Panc1 (cell line): ENCODE measurements at regions not wholly inside any gene's neighbourhood (a gene's known extent, or its start where the extent isn't known, plus 50 kb on each side); places are given as distances from the start of the nearest gene placed in this dataset.

ENCODE experiments used
- ATAC-seq: fragments of 200-7000 bp; cut with Tn5 transposase; 2 replicates; pipeline ENCODE4 v1.9.1; 2020; ENCODE audit warnings: mild to moderate bottlenecking, moderate library complexity
- BruUV-seq: library from RNA; stranded (reverse); fragments of 400-500 nt; replicated peaks from 2 replicates; lab custom pipeline; 2021; lab: Mats Ljungman, UMichigan
- CTCF ChIA-PET: fragments of 300-600 bp; sonication (Branson Sonifier 250); formaldehyde crosslinking; loops from one replicate; lab custom pipeline; 2022; ENCODE audit warnings: antibody characterized with exemption; lab: Charles Lee
- POLR2A ChIA-PET: fragments of 300-600 bp; sonication (Branson Sonifier 250); formaldehyde crosslinking; loops from one replicate; lab custom pipeline; 2022; ENCODE audit warnings: antibody characterized with exemption; lab: Charles Lee
- DNase-seq: peaks from one replicate; pipeline ENCODE4 v3.0.0-alpha.2; 2010; ENCODE audit warnings: low read depth, low spot score
- H3K27ac ChIP-seq: 2 replicates; pipeline ENCODE4 v1.5.1; 2011; ENCODE audit warnings: mild to moderate bottlenecking, low read length, inconsistent platforms
- H3K27me3 ChIP-seq: fragments of 200-500 bp; sonication (Bioruptor generic); 2 replicates; pipeline ENCODE4 v1.6.0; 2014; ENCODE audit warnings: low read length, inconsistent platforms; ENCODE audit not compliant: control insufficient read depth, insufficient read depth
- H3K36me3 ChIP-seq: fragments of 200-500 bp; sonication (Bioruptor generic); 2 replicates; pipeline ENCODE4 v1.5.1; 2014; ENCODE audit warnings: inconsistent platforms, mild to moderate bottlenecking, low read length, moderate library complexity; ENCODE audit not compliant: control insufficient read depth, insufficient read depth
- H3K4me1 ChIP-seq: 2 replicates; pipeline ENCODE4 v1.5.1; 2011; ENCODE audit warnings: inconsistent platforms, mild to moderate bottlenecking, low read length, moderate library complexity; ENCODE audit not compliant: control insufficient read depth, insufficient read depth
- H3K4me3 ChIP-seq, 2 experiments: 2 replicates each; pipeline ENCODE4 v1.5.1; 2011 to 2012; ENCODE audit warnings: low read depth in 2 of 2, low read length in 2 of 2, mild to moderate bottlenecking in 2 of 2, inconsistent platforms in 1 of 2, moderate library complexity in 1 of 2
- H3K9me3 ChIP-seq: fragments of 200-500 bp; sonication (Bioruptor generic); 2 replicates; pipeline ENCODE4 v1.5.1; 2014; ENCODE audit warnings: low read depth, mild to moderate bottlenecking, inconsistent platforms, low read length, moderate library complexity; ENCODE audit not compliant: control insufficient read depth, insufficient read depth
- POLR2AphosphoS5 ChIP-seq: IDR thresholded peaks from 2 replicates; pipeline ENCODE4 v1.6.1; 2012; ENCODE audit warnings: mild to moderate bottlenecking, low read depth, low read length, moderate library complexity
- SIN3A ChIP-seq: IDR thresholded peaks from 2 replicates; pipeline ENCODE4 v1.6.1; 2012; ENCODE audit warnings: low read depth, mild to moderate bottlenecking, low read length, moderate library complexity, borderline replicate concordance; ENCODE audit not compliant: insufficient read depth
- TCF7L2 ChIP-seq: IDR thresholded peaks from 2 replicates; pipeline ENCODE4 v1.6.1; 2011; ENCODE audit warnings: mild to moderate bottlenecking, low read depth, low read length, inconsistent platforms
- in situ Hi-C: cut with HindIII; loops from 2 replicates; pipeline ENCODE4 v1.10.0; 2016; ENCODE audit warnings: low sequenced_read_pairs, low pct_unique_long_range_greater_than_20kb
- intact Hi-C: fragments of 100-400 bp; cut with micrococcal nuclease; formaldehyde crosslinking; loops from one replicate; pipeline ENCODE4 v1.10.0; 2022; ENCODE audit not compliant: unreplicated experiment
- TF ChIP-seq, protein P1 (sequence below): fragments of 450-650 bp; IDR thresholded peaks from 2 replicates; pipeline ENCODE4 v1.5.1; 2017; ENCODE audit warnings: mild to moderate bottlenecking
- TF ChIP-seq, protein P2 (sequence below), 2 experiments: IDR thresholded peaks; 2 replicates each; pipeline ENCODE4 v1.6.1; 2011 to 2012; ENCODE audit warnings: low read depth in 2 of 2, control low read depth in 1 of 2, low read length in 1 of 2, mild to moderate bottlenecking in 1 of 2, moderate library complexity in 1 of 2; ENCODE audit not compliant: insufficient read depth in 1 of 2

GRCh38 chr10:30555465-30555864, 74.1 kb downstream of the LYZL2 start:
- Histone ChIP-seq H3K4me1 (no peaks in the 10 kb centered on the region), H3K27me3 (no peaks in the 10 kb centered on the region), H3K27ac (no peak overlapping the region), H3K36me3 (no peaks in the 10 kb centered on the region), H3K4me3 (no peak overlapping the region), H3K9me3 (no peaks in the 10 kb centered on the region)
- BruUV-seq, result no TSS peak
- TF ChIP-seq, protein P1, sequence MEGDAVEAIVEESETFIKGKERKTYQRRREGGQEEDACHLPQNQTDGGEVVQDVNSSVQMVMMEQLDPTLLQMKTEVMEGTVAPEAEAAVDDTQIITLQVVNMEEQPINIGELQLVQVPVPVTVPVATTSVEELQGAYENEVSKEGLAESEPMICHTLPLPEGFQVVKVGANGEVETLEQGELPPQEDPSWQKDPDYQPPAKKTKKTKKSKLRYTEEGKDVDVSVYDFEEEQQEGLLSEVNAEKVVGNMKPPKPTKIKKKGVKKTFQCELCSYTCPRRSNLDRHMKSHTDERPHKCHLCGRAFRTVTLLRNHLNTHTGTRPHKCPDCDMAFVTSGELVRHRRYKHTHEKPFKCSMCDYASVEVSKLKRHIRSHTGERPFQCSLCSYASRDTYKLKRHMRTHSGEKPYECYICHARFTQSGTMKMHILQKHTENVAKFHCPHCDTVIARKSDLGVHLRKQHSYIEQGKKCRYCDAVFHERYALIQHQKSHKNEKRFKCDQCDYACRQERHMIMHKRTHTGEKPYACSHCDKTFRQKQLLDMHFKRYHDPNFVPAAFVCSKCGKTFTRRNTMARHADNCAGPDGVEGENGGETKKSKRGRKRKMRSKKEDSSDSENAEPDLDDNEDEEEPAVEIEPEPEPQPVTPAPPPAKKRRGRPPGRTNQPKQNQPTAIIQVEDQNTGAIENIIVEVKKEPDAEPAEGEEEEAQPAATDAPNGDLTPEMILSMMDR, result no peak
- TF ChIP-seq POLR2AphosphoS5, result no peak
- no peak for TF ChIP-seq TCF7L2
- TF ChIP-seq, protein P2, sequence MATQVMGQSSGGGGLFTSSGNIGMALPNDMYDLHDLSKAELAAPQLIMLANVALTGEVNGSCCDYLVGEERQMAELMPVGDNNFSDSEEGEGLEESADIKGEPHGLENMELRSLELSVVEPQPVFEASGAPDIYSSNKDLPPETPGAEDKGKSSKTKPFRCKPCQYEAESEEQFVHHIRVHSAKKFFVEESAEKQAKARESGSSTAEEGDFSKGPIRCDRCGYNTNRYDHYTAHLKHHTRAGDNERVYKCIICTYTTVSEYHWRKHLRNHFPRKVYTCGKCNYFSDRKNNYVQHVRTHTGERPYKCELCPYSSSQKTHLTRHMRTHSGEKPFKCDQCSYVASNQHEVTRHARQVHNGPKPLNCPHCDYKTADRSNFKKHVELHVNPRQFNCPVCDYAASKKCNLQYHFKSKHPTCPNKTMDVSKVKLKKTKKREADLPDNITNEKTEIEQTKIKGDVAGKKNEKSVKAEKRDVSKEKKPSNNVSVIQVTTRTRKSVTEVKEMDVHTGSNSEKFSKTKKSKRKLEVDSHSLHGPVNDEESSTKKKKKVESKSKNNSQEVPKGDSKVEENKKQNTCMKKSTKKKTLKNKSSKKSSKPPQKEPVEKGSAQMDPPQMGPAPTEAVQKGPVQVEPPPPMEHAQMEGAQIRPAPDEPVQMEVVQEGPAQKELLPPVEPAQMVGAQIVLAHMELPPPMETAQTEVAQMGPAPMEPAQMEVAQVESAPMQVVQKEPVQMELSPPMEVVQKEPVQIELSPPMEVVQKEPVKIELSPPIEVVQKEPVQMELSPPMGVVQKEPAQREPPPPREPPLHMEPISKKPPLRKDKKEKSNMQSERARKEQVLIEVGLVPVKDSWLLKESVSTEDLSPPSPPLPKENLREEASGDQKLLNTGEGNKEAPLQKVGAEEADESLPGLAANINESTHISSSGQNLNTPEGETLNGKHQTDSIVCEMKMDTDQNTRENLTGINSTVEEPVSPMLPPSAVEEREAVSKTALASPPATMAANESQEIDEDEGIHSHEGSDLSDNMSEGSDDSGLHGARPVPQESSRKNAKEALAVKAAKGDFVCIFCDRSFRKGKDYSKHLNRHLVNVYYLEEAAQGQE (IDR thresholded peaks at IDR 0.05; ENCODE audit: insufficient read depth in 1 of 2, low read depth in 2 of 2, low read length in 1 of 2), result no peak
- TF ChIP-seq SIN3A, result no peak
- POLR2A ChIA-PET, result no interaction called here
- intact Hi-C loops (no loop called here), in situ Hi-C loops (no loop called here)
- ATAC-seq (no peak), DNase-seq (no peak)
- CTCF ChIA-PET, result interaction anchor here (1.5 kb wide), 1 partner anchor 26 kb away, joined by 9 read pairs; no protein-coding TSS in a partner anchor

DNA sequence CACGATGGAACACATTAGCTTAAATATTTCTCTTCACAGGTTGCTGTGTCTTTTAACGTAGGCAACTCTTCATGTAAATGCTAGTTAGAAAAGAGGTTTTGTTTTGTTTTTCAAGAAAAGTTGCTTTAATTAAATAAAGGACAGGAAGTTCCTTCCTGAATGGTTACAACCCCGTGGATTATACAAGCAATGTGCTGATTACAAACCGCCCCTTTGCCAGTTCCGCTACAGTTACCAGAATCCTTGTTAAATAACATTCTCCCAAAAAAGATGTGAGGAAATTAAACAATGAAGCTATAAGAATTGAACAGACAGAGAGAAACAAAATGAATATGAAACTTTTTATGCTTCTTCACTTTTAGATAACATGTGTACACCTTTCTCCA, 75.1 kb downstream of the LYZL2 start:
- ChIA-PET POLR2A (no interaction called here), CTCF (no interaction called here)
- no peak overlapping the region; a peak in 1 of 4 replicates for H3K4me3 ChIP-seq

More for the DNA sequence above, 75.1 kb downstream of the LYZL2 start:
- in situ Hi-C loops, result no loop called here
- Histone ChIP-seq H3K9me3 (no peaks in the 10 kb centered on the region), H3K27me3 (no peaks in the 10 kb centered on the region), H3K27ac (no peak overlapping the region), H3K36me3 (no peaks in the 10 kb centered on the region), H3K4me1 (no peaks in the 10 kb centered on the region)
- BruUV-seq, result no TSS peak
- ATAC-seq (no peak), DNase-seq (no peak)
- TF ChIP-seq, protein P1, result no peak
- TF ChIP-seq SIN3A (no peak), TCF7L2 (no peak), POLR2AphosphoS5 (no peak)
- TF ChIP-seq, protein P2 (IDR thresholded peaks at IDR 0.05; ENCODE audit: insufficient read depth in 1 of 2, low read depth in 2 of 2, low read length in 1 of 2), result no peak
- intact Hi-C loops, result no loop called here
